ENCODE measurements at regions not wholly inside any gene's neighbourhood (a gene's known extent, or its start where the extent isn't known, plus 50 kb on each side); places are given as distances from the start of the nearest gene placed in this dataset.

DNA sequence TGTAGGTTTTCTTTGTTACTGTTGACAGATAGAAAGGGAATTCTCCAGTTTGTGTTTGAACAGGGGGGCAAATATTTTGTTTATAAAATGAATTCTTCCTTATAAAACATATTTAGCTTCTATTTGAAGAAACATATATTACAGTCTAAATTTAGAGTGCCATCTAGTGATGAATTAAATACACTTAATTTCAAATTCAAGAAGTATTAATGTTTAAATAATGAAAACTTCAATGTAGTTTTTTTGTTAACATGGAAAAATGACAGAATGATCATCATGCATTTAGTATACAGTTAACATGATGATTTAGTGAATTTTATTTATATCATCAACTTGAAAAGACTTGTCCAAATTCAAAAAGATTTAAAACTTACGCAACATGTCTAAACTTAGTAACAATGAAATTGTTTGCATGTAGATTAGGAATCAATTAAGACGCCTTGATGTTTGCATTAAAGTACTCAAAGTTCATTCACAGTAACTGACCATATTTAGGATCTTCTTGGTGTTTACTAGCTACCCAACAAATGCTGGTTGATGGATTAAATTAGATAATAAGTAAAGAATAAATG, 765.9 kb upstream of the SLITRK1 start:
- TF ChIP-seq, protein P1, sequence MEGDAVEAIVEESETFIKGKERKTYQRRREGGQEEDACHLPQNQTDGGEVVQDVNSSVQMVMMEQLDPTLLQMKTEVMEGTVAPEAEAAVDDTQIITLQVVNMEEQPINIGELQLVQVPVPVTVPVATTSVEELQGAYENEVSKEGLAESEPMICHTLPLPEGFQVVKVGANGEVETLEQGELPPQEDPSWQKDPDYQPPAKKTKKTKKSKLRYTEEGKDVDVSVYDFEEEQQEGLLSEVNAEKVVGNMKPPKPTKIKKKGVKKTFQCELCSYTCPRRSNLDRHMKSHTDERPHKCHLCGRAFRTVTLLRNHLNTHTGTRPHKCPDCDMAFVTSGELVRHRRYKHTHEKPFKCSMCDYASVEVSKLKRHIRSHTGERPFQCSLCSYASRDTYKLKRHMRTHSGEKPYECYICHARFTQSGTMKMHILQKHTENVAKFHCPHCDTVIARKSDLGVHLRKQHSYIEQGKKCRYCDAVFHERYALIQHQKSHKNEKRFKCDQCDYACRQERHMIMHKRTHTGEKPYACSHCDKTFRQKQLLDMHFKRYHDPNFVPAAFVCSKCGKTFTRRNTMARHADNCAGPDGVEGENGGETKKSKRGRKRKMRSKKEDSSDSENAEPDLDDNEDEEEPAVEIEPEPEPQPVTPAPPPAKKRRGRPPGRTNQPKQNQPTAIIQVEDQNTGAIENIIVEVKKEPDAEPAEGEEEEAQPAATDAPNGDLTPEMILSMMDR (conservative IDR thresholded peaks at IDR 0.05; ENCODE audit: low read length), result peak; percentile 64
- TF ChIP-seq EZH2phosphoT487 (IDR thresholded peaks at IDR 0.05; ENCODE audit: borderline replicate concordance), result no peak

DNA sequence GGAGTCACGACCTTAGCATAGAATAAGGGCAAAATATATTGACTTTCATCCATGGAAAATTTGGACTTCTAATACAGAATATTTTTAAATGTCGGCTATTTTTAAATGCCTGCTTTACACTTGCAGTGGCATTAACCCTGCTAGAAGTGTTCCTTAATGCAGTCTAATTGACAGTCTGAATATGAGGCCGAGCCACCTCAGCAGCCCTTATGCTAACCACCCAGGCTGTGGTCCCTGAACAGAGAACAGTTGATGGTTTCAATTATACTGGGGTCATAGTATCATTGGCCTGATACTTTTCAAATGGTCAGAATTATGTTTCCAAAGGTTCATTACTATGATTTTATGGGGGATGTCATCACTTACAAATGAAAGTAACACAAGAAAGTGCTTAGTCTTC, 764.7 kb upstream of the SLITRK1 start:
- H3K4me2 ChIP-seq (ENCODE audit: low read depth, low read length, poor library complexity, severe bottlenecking), result no peak overlapping the region
- H3K4me1 ChIP-seq (ENCODE audit: insufficient read depth, low read length, poor library complexity, severe bottlenecking), result peaks cover 13% of the 10 kb centered on the region
- no peak overlapping the region for H3K4me3 ChIP-seq (ENCODE audit: low read length, poor library complexity, severe bottlenecking)
- no peaks in the 10 kb centered on the region for H3K79me2 ChIP-seq (ENCODE audit: insufficient read depth, low read length)
- H3K9ac ChIP-seq (ENCODE audit: low read depth, low read length, poor library complexity, severe bottlenecking), result no peak overlapping the region
- H4K20me1 ChIP-seq (ENCODE audit: insufficient read depth, low read length, poor library complexity, severe bottlenecking), result no peaks in the 10 kb centered on the region
- H3K36me3 ChIP-seq (ENCODE audit: insufficient read depth, low read length), result no peaks in the 10 kb centered on the region
- no peak overlapping the region for H2AFZ ChIP-seq (ENCODE audit: low read length)
- H3F3A ChIP-seq (ENCODE audit: low read depth), result no peaks in the 10 kb centered on the region
- H3K27me3 ChIP-seq (ENCODE audit: insufficient read depth, low read length, poor library complexity, severe bottlenecking), result no peaks in the 10 kb centered on the region
- H3K9me3 ChIP-seq (ENCODE audit: insufficient read depth, low read depth, low read length), result no peaks in the 10 kb centered on the region
- H3K9me2 ChIP-seq (replicated peaks; ENCODE audit: low read depth, low read length), result no peaks in the 10 kb centered on the region
- no peak for TF ChIP-seq EZH2phosphoT487 (IDR thresholded peaks at IDR 0.05; ENCODE audit: borderline replicate concordance)
- TF ChIP-seq, protein P1 (conservative IDR thresholded peaks at IDR 0.05; ENCODE audit: low read length), result no peak

More for the DNA sequence above, 765.9 kb upstream of the SLITRK1 start:
- H3K9me3 ChIP-seq (ENCODE audit: insufficient read depth, low read depth, low read length), result no peaks in the 10 kb centered on the region
- peaks cover 13% of the 10 kb centered on the region for H3K4me1 ChIP-seq (ENCODE audit: insufficient read depth, low read length, poor library complexity, severe bottlenecking)
- no peak overlapping the region for H3K4me3 ChIP-seq (ENCODE audit: low read length, poor library complexity, severe bottlenecking)
- no peaks in the 10 kb centered on the region for H3K79me2 ChIP-seq (ENCODE audit: insufficient read depth, low read length)
- H4K20me1 ChIP-seq (ENCODE audit: insufficient read depth, low read length, poor library complexity, severe bottlenecking), result no peaks in the 10 kb centered on the region
- H3K27me3 ChIP-seq (ENCODE audit: insufficient read depth, low read length, poor library complexity, severe bottlenecking), result no peaks in the 10 kb centered on the region
- no peak overlapping the region for H2AFZ ChIP-seq (ENCODE audit: low read length)
- H3K9ac ChIP-seq (ENCODE audit: low read depth, low read length, poor library complexity, severe bottlenecking), result no peak overlapping the region
- no peaks in the 10 kb centered on the region for H3K9me2 ChIP-seq (replicated peaks; ENCODE audit: low read depth, low read length)
- H3F3A ChIP-seq (ENCODE audit: low read depth), result no peaks in the 10 kb centered on the region
- no peaks in the 10 kb centered on the region for H3K36me3 ChIP-seq (ENCODE audit: insufficient read depth, low read length)
- no peak overlapping the region for H3K4me2 ChIP-seq (ENCODE audit: low read depth, low read length, poor library complexity, severe bottlenecking)

DNA sequence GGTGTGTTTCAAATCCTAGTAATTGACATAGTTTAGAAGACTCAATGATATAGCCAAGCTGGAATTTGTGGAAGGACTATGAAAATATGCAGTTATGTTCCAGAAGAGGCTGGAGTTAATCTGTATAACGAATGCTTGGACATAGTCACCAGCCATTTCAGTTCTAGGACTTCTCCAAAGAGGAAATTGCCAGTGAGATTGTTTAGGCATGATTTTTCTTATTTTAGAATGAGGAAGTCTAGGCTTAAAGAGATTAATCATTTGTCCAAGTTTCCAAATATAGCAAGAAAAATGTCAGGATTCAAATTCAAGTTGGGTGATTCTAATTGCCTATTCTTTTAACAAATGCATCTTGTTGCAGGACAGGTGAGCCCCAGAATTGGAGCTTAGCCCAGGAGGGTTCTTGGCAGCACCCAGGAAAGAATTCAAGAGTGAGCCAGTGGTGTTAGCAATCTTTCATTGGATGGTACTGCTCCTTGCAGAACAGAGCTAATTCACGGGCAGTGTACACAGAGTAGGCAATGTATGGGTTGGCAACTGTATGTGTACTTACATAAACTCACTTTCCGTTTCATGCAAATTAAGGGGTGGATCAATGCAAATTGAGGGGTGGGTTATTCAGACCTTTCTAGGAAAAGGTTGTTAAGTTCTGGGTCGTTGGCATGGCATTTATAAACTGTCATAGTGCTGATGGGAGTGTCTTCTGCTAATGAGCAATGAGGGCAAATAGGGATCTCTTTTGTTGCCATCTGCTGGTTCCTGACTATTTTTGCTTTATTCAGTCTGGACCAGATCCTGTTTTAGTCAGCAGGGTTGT, 763.1 kb upstream of the SLITRK1 start:
- no peaks in the 10 kb centered on the region for H4K20me1 ChIP-seq (ENCODE audit: insufficient read depth, low read length, poor library complexity, severe bottlenecking)
- no peak overlapping the region for H3K4me3 ChIP-seq (ENCODE audit: low read length, poor library complexity, severe bottlenecking)
- H3K79me2 ChIP-seq (ENCODE audit: insufficient read depth, low read length), result no peaks in the 10 kb centered on the region
- H3K9ac ChIP-seq (ENCODE audit: low read depth, low read length, poor library complexity, severe bottlenecking), result no peak overlapping the region
- no peaks in the 10 kb centered on the region for H3K9me2 ChIP-seq (replicated peaks; ENCODE audit: low read depth, low read length)
- TF ChIP-seq, protein P1 (conservative IDR thresholded peaks at IDR 0.05; ENCODE audit: low read length), result peak; percentile 39
- no peak for TF ChIP-seq EZH2phosphoT487 (IDR thresholded peaks at IDR 0.05; ENCODE audit: borderline replicate concordance)
- H3F3A ChIP-seq (ENCODE audit: low read depth), result no peaks in the 10 kb centered on the region
- no peaks in the 10 kb centered on the region for H3K36me3 ChIP-seq (ENCODE audit: insufficient read depth, low read length)
- no peaks in the 10 kb centered on the region for H3K9me3 ChIP-seq (ENCODE audit: insufficient read depth, low read depth, low read length)
- H3K4me1 ChIP-seq (ENCODE audit: insufficient read depth, low read length, poor library complexity, severe bottlenecking), result peaks cover 6% of the 10 kb centered on the region
- no peaks in the 10 kb centered on the region for H3K27me3 ChIP-seq (ENCODE audit: insufficient read depth, low read length, poor library complexity, severe bottlenecking)
- no peak overlapping the region for H3K4me2 ChIP-seq (ENCODE audit: low read depth, low read length, poor library complexity, severe bottlenecking)
- H2AFZ ChIP-seq (ENCODE audit: low read length), result peak overlapping the region; percentile 75; the same call in 1 of the 2 replicates
